HG03095 (cell line): ENCODE measurements at regions not wholly inside any gene's neighbourhood (a gene's known extent, or its start where the extent isn't known, plus 50 kb on each side); places are given as distances from the start of the nearest gene placed in this dataset.

Source experiments
- ATAC-seq: cut with Tn5 transposase; IDR thresholded peaks from one replicate; pipeline ENCODE4 v1.9.1; 2021; ENCODE audit warnings: moderate library complexity; ENCODE audit not compliant: unreplicated experiment

DNA sequence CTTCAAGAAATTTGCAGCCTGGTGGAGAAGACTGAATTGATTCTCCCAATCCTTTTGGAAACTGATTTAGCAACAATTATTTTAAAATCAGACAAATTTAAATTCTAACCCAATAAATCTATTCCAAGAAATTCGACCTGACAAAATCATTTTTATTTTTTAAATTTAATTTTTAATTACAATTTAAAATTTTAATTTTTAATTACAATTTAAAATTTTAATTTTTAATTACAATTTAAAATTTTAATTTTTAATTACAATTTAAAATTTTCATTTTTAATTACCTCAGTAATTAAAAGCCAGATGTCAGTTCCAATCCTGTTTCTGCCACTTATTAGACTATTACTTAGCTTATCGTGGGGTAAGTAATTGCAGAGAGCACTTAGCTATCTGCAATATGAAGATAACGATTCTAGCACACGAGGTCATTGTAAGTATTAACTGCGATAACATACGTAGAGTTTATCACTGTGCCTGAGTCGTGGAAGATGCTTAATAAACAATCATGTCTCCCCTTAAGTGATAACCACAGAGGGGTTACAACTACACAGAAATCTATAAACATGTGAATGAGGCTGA is 346.4 kb upstream of the SLC24A2 start:
- no peak for ATAC-seq

DNA sequence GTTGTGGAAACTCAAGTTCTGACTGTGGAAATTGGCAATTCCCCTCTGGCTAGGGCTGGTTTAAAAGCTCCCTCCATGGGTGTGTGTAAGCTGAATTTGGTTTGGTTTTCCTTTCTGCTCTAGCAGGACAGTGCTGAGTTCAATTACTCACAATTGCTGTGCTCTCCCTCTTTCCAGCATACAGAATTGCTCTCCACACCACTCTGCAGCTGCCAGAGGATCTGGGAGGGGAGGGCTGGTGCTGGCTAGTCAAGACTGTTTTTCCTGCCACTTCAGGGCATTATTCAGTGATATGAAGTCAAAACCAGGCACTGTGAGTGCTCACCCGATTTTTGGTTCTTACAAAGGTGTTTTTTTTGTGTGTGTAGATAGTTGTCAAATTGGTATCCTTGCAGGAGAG is 336.9 kb upstream of the SLC24A2 start:
- no peak for ATAC-seq

DNA sequence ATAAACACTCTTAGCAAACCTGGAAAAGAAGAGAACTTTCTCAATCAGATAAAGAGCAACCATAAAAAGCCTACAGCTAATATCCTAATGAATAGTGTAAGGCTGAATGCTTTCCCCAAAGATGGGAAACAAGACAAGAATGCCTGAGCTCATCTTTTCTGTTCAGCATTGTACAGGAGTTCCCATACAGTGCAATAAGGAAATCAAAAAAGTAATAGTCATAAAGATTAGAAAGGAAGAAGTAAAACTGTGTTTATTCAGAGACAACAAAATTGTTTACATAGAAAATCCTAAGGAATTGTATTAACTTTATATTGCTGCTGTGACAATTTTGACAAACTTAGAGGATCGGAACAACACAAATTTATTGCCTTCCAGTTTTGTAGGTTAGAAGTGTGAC is 330.7 kb upstream of the SLC24A2 start:
- ATAC-seq, result no peak

DNA sequence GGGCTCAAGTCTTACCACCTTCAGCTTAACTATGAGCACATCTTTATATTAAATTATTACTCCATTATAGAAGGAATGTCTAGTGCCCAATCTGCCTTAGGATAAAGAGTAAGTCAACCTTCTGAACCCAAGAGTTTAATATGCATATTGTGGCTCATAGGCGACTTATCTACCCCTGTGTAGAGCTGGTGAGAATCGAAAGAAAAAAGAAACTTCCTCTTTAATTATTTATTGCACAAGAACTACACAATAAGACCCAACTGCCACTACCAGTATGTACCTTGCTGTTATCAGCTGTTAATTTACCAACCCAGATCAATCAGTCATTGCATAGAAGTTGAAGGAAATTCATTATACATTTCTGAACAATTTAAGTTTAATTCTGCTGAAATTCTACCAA is 329.1 kb upstream of the SLC24A2 start:
- no peak for ATAC-seq

DNA sequence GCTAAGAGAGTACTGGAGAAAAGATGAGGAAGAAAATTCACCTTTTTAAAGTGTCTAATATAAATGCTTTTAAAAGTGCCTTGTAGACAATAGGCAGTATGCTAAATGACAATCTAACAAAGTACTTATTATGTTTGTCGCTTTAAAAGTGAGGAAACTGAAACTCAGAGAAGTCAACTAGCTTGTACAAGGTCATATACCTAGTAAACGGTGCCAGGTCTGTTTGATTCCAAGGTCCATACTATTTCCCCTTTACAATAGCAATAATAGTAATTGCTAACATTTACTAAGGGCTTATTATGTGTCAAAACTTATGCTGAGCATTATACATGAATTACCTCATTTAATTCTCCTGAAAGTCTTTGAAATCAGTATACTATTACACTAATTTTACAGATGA is 328.6 kb upstream of the SLC24A2 start:
- ATAC-seq, result no peak

DNA sequence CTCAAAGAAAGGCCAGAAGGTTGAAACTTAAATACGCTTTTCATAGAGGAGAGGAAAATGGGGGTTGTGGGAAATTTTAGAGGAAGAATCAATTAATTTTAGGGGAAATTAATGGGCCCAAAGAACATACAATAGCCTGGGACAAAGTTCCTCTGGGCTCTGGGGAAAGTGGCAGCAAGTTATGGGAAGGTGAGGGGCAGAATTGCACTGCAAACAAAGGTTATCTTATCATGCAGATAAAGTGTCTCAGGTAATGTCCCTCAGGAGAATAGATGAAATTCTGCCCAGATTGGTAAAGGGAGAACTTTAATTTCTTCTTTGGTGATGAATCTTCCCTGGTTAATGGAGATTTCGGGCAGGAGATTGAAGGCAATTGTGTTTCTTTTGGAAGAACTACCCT is 326.1 kb upstream of the SLC24A2 start:
- no peak for ATAC-seq

DNA sequence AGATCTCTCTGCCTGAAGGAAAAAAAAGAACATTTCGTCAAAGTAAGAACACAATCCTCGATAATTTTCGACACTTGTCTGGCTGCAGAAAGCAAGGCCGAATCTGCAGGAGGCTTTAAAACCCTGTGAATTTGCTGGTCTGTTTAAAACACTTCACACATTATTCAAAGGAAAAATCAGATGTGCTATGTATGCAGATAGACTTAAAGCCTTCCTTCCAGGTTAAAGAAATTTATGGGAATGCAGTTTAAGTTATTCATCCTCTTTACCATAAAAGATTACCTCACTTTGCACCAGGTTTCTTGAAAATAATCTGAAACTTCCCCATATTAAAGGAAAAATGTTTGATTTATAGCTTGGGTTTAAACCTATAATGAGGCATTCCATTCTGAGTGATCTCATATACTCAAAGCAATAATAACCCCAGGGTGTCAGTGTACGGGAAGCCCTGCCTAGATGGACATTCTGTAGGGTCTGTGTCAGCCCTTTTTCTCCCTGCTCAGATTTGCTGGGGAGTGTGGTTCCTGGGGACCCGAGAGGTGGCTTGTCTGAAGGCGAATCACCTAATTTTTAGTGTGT is 323.5 kb upstream of the SLC24A2 start:
- no peak for ATAC-seq

DNA sequence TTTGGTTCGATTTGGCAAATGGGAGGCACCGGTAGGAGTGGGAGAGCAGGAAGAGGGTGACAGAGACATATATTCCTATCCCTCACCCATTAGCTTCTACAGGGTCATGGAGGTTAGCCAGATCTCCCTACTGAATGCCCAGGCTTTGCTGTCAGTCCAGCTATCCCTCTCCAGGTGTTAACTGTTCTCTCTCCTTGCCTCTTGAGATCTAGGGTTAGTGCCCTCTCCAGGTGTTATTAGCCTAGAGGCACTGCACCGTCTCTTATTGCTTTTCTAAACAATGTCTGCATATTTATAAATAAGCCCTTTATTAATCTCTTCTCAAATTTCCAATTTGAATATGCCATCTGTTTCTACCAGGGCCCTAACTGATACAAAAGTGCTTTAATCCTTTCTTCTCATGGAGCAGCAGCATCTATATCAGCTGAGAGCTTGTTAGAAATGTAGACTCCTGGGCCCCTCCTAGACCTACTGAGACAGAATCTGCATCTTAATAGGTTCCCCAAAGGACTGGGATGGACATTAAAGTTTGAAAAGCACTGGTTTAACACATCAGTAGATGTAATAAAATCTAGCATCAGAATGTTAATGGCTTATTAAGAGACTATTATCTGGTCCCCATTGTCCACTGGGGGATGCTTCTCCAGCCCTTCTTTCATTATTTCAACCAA is 322.5 kb upstream of the SLC24A2 start:
- ATAC-seq, result no peak

DNA sequence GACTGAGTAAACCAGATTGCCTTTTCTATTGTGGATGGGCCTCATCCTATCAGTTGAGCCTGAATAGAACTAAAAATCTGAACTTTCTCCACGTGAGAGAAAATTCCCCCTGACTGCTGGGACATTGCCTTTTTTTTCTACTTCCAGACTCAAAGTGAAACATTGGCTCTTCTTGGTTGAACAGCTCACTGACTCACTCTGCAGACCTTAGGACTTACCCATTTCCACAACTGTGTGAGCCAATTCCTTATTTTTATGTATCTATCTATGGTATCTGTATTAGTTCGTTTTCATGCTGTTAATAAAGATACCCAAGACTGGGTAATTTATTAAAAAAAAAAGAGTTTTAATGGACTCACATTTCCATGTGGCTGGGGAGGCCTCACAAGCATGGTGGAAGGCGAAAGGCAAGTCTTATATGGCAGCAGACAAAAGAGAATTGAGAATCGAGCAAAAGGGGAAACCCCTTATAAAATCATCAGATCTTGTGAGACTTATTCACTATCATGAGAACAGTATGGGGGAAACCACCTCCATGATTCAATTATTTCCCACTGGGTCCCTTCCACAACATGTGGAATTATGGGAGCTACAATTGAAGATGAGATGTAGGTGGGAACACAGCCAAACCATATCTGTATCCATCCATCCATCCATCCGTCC is 306.7 kb upstream of the SLC24A2 start:
- ATAC-seq, result no peak

DNA sequence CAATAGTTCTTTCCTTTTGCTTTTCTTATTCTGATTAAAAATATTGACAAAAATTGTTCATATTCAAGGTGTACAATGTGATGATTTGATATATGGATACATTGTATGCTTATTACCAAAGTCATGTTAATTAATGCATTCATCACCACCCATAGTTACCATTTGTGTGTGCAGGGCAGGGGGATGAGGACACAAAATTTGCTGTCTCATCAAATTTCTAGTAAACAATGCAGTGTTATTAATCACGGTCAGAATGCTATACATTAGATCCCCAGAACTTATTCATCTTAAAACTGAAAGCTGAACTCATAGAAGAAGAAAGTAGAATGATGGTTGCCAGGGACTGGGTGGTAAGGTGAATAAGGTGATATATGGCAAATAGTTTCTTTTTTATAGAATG is 303.7 kb upstream of the SLC24A2 start:
- ATAC-seq, result no peak

DNA sequence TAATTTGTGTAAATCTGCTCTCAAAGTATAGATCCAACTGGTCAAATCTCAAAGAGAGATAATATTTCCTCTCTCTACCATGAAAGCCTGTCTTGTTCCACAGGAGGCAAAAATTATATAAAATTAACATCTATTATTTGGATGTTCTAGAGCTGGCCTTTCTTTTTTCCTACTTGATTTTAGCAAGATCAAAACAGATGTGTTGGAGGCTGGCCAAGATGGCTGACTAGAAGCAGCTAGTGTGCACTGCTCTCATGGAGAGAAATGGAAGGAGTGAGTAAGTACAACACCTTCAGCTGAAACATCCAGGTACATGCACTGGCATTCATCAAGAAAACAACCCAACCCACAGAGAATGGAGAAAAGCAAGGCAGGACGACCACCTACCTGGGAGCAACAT is 298.6 kb upstream of the SLC24A2 start:
- no peak for ATAC-seq

DNA sequence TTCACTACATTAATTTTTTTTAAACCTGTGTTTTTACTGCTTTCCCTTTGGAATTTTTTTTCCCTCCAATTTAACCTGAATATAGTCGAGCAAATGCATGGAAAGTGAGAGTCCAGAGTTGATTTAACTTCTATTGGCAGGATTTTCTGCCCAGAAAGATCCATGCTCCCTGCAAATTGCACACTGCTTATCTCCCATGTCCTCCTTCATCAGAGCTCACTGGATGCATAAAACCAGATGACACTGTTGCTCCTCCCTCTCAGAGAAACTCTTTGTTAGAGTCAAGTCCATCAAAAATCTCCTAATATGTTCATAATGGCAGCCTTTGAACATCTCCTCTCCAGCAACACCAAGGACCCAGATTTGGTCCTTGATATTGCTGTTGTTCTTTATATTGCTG is 297.0 kb upstream of the SLC24A2 start:
- ATAC-seq, result no peak

DNA sequence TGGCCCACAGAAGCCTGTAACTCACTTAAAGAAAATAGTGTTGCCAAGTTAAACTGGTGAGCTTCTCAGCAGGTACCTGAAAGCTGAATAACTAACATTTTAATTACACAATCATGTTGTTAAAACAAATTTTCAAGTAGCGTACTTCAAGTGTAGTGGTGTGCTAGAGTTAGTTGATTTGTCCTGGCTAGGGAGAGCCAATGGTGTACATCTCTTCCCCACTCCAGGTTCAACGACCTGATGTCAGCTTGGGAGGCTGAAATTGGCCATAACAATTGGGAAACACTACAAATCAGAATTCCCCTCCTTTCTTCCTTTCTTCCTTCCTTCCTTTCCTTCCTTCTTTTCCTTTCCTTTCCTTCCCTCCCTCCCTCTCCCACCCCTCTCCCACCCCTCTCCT is 295.3 kb upstream of the SLC24A2 start:
- ATAC-seq, result no peak

DNA sequence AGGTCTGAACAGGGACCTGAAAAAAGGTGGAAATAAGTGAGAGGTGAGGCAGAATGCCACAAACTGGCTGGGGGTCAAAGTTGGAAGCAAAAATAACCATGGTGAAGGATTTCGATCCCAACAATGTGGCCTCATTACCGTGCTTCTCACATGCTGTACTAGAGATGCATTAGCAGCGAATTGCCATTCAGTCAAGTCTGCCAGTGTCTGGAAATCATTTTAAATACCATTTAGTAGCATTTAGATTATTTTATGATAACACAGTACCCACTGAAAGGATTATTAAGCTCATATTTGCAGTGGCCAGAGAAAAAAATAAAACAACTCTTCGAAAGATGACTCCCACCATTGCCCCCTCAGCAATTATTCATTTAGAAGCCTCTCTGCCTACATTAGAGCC is 294.6 kb upstream of the SLC24A2 start:
- no peak for ATAC-seq

DNA sequence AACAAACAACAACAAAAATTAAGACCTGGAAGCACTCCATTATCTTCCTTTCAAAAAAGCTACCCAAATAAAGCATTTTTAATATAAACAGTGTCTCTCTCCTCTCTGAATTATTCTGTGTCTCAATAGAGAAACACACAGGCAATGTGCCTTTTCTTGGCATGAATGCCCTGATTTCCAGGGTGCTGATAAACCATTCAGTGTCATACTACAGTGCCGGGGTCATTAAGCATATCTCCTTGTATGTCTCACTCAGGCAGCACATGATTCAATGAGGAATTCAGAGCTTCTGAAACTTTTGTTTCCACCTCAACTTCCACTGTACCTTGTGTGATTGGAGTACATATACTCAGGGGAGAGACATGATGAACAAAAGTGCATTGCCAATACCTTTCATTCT is 294.0 kb upstream of the SLC24A2 start:
- no peak for ATAC-seq

DNA sequence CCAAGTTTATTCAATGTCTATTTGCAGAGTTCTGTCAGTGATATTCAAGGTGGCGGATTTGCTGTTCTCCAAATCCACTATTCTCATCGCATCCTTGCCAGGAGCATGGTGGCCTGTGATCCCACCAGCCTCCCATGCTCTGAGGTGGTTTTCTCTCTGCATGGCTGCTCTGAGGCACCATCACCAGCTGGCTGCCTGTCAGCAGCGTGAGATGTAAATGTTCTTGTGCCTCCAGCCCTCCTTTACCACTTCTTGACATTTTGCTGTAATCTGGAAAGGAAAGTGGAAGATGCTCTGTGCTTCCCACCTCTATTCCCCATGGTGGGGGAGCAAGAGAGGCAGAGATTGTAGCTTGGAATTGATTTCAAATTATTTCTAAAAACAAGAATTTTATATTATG is 293.6 kb upstream of the SLC24A2 start:
- ATAC-seq, result no peak

DNA sequence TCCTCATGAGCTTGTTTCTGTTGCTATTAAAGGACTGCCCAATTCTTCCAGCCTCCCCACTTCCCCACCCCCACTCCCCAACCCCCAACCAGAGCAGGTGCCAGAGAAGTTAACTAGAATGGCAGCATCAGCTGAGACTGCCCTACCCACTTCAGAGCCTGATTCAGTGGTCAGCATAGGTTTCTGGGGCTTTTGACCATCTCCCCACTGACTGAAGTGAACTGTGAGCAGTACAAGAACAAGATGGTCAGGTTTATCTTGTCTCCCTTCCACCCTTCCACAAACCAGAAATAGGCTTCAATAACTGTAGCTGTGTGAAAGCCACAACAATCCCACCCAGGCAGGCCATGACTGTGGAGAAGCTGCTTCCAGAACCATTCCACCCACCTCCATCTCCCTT is 289.4 kb upstream of the SLC24A2 start:
- no peak for ATAC-seq

DNA sequence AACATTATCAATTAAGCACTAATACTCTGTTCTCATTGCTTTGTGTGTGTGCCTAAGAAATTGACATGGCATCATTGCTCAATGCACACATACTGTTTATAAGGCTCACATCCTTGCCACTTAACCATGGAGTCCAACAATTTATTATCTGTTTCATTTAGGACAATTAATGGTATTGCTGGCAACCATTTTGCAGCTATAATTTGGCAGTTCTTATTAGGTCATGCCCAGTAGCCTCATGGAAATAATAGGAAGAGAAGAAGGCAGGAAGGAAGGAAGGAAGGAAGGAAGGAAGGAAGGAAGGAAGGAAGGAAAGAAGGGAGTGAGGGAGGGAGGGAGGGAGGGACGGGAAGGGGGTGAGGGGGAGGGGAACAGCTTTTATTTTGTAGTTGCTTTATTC is 285.5 kb upstream of the SLC24A2 start:
- no peak for ATAC-seq

DNA sequence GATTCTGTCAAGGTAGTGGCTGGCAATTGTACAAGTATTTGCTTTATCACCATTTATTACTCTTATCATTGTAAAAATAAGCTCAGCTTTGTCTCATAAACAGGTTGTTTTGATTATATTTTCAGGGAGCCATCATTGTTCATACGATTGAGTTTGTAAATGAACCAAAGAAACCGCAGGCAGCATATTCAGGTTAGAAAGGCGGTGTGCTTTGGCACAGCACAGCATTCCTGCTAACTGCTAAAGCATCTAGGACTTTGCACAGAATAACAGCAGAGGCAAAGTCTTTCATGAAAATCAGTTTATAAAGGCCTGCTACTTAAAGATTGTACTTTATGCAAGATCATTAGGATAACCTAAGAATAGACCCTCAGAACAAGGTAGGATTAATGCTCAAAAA is 281.5 kb upstream of the SLC24A2 start:
- ATAC-seq, result no peak

DNA sequence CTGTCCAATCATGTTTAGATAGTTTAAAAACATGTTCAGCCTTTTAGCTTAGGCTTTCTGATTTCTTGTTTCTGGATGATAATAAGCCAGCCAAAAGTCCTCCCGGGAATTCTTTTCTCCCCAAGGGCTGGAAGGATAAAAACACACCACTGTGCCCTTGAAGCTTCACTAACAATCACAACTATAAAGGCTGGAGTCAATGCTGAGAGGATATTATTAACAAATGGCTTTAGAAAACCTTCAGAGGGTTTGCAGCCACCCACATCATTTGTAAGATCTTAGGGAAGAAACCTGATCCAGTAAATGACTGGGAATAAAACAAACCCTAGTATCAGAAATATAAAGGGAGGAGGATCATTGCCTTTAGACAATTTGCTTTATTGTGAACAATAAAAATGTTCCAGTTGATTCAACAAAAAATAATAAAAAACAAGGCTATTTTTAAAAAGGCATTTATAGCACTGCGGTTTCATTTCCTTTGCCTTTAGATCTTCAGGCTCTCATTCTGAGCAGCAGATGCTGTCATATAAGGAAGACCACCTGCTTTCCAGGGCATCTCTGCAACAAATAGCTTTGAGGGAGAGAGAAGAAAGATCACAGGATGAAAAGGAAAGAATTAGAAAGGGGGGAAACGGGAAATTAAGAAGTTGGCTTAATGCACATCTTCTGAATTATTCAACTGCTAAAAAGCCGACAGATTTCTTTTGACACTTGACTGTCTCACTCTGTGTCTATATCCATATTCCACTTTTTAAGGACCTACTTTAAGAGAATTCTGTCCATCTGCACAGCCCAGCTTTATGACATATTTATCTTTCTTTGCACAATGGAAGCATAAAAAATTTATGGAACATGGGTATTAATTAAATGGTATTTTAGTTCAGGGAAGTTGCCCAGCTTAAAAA is 277.2 kb upstream of the SLC24A2 start:
- ATAC-seq, result no peak

DNA sequence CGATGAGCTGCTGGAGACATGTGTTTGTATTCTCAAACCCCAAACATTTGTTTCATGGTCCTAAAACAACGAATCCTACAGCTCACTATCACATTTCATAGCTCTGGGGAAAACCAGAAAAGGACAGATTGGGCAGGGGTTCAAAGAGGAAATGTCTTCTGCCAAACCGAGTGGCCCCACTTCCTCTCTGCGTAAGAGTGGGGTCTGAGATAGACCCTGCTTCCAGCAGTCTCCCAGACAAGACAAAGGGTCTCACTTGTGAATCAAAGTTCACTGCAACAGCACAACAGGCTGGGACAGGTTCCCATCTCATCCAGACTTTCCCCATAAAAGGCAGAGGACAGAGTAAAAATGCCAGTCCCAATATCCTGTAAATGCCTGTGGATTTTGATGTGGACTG is 276.2 kb upstream of the SLC24A2 start:
- no peak for ATAC-seq
